Stimulated activated naive CD8-positive, alpha-beta T cell treated with anti-CD3 and anti-CD28 coated beads, Interleukin-15, Interleukin-2, amounts not matched to agents 100 ng/mL and 50 ng/mL, for 24 hours (primary cell): ENCODE measurements at regions not wholly inside any gene's neighbourhood (a gene's known extent, or its start where the extent isn't known, plus 50 kb on each side); places are given as distances from the start of the nearest gene placed in this dataset.
"Not testable (repeated sequence)": the region's sequence is repeated elsewhere in the genome, so short reads cannot be mapped to it uniquely, and the experiment has no call there.

Experiments
- H3K27ac Mint-ChIP-seq: one replicate; pipeline ENCODE4 v1.8.0; 2021; ENCODE audit warnings: mild to moderate bottlenecking, mixed read lengths
- H3K27me3 Mint-ChIP-seq: one replicate; pipeline ENCODE4 v1.8.0; 2021; ENCODE audit warnings: mixed read lengths
- H3K36me3 Mint-ChIP-seq: one replicate; pipeline ENCODE4 v1.8.0; 2021; ENCODE audit warnings: low read depth, mixed read lengths
- H3K4me1 Mint-ChIP-seq: one replicate; pipeline ENCODE4 v1.8.0; 2021; ENCODE audit warnings: low read depth, mixed read lengths
- H3K4me3 Mint-ChIP-seq: one replicate; pipeline ENCODE4 v1.8.0; 2021; ENCODE audit warnings: mild to moderate bottlenecking, mixed read lengths
- H3K9me3 Mint-ChIP-seq: one replicate; pipeline ENCODE4 v1.8.0; 2021; ENCODE audit warnings: mixed read lengths

GRCh38 chr1:195731385-195731784 is 876.9 kb downstream of the KCNT2 start:
- Mint-ChIP-seq H3K4me1 (no peaks in the 10 kb centered on the region), H3K27me3 (no peaks in the 10 kb centered on the region), H3K27ac (no peak overlapping the region), H3K9me3 (no peaks in the 10 kb centered on the region), H3K36me3 (no peaks in the 10 kb centered on the region), H3K4me3 (no peak overlapping the region)

GRCh38 chr1:195723796-195724194 is 884.4 kb downstream of the KCNT2 start:
- no peak overlapping the region for H3K27ac Mint-ChIP-seq
- H3K4me3 Mint-ChIP-seq: no peak overlapping the region
- H3K4me1 Mint-ChIP-seq: no peaks in the 10 kb centered on the region
- H3K9me3 Mint-ChIP-seq: no peaks in the 10 kb centered on the region
- no peaks in the 10 kb centered on the region for H3K27me3 Mint-ChIP-seq
- no peaks in the 10 kb centered on the region for H3K36me3 Mint-ChIP-seq

- H3K4me1 Mint-ChIP-seq, H3K4me3 Mint-ChIP-seq, H3K27me3 Mint-ChIP-seq, H3K27ac Mint-ChIP-seq, H3K36me3 Mint-ChIP-seq, H3K9me3 Mint-ChIP-seq: not testable (repeated sequence)
These were observed 885.1 kb downstream of the KCNT2 start for GRCh38 chr1:195722852-195723795.

GRCh38 chr1:195722146-195722545 is 886.1 kb downstream of the KCNT2 start:
- H3K9me3 Mint-ChIP-seq, H3K36me3 Mint-ChIP-seq, H3K4me3 Mint-ChIP-seq: not testable (repeated sequence)

GRCh38 chr1:195721210-195721971 is 886.8 kb downstream of the KCNT2 start:
- Mint-ChIP-seq H3K9me3 (no peaks in the 10 kb centered on the region), H3K4me3 (no peak overlapping the region), H3K27me3 (no peaks in the 10 kb centered on the region), H3K27ac (no peak overlapping the region), H3K36me3 (no peaks in the 10 kb centered on the region), H3K4me1 (no peaks in the 10 kb centered on the region)

More at GRCh38 chr1:195722146-195722545, 886.1 kb downstream of the KCNT2 start:
- H3K27ac Mint-ChIP-seq, H3K4me1 Mint-ChIP-seq, H3K27me3 Mint-ChIP-seq: not testable (repeated sequence)

- Mint-ChIP-seq H3K36me3 (no peaks in the 10 kb centered on the region), H3K27ac (no peak overlapping the region), H3K27me3 (no peaks in the 10 kb centered on the region), H3K4me3 (no peak overlapping the region), H3K4me1 (no peaks in the 10 kb centered on the region), H3K9me3 (no peaks in the 10 kb centered on the region)
These were observed 890.6 kb downstream of the KCNT2 start for GRCh38 chr1:195717651-195718050.

GRCh38 chr1:195715652-195716051 is 892.6 kb downstream of the KCNT2 start:
- Mint-ChIP-seq H3K36me3 (no peaks in the 10 kb centered on the region), H3K4me1 (no peaks in the 10 kb centered on the region), H3K4me3 (no peak overlapping the region), H3K9me3 (no peaks in the 10 kb centered on the region), H3K27me3 (no peaks in the 10 kb centered on the region), H3K27ac (no peak overlapping the region)

- Mint-ChIP-seq H3K36me3 (no peaks in the 10 kb centered on the region), H3K9me3 (no peaks in the 10 kb centered on the region), H3K27me3 (no peaks in the 10 kb centered on the region), H3K4me1 (no peaks in the 10 kb centered on the region), H3K4me3 (no peak overlapping the region), H3K27ac (no peak overlapping the region)
These were observed 894.0 kb downstream of the KCNT2 start for GRCh38 chr1:195714248-195714647.

- Mint-ChIP-seq H3K4me3 (no peak overlapping the region), H3K36me3 (no peaks in the 10 kb centered on the region), H3K4me1 (no peaks in the 10 kb centered on the region), H3K27ac (no peak overlapping the region), H3K9me3 (peaks cover 3% of the 10 kb centered on the region), H3K27me3 (no peaks in the 10 kb centered on the region)
These were observed 898.4 kb downstream of the KCNT2 start for GRCh38 chr1:195709821-195710220.

GRCh38 chr1:195704028-195704427 is 904.2 kb downstream of the KCNT2 start:
- H3K36me3 Mint-ChIP-seq: no peaks in the 10 kb centered on the region
- H3K27me3 Mint-ChIP-seq: no peaks in the 10 kb centered on the region
- no peak overlapping the region for H3K27ac Mint-ChIP-seq
- H3K4me3 Mint-ChIP-seq: no peak overlapping the region
- no peaks in the 10 kb centered on the region for H3K4me1 Mint-ChIP-seq
- peaks cover 3% of the 10 kb centered on the region for H3K9me3 Mint-ChIP-seq

GRCh38 chr1:195701149-195701548 is 907.1 kb downstream of the KCNT2 start:
- H3K36me3 Mint-ChIP-seq: no peaks in the 10 kb centered on the region
- no peak overlapping the region for H3K27ac Mint-ChIP-seq
- H3K4me1 Mint-ChIP-seq: no peaks in the 10 kb centered on the region
- H3K27me3 Mint-ChIP-seq: no peaks in the 10 kb centered on the region
- H3K4me3 Mint-ChIP-seq: no peak overlapping the region
- no peaks in the 10 kb centered on the region for H3K9me3 Mint-ChIP-seq

- H3K27ac Mint-ChIP-seq: no peak overlapping the region
- H3K27me3 Mint-ChIP-seq: no peaks in the 10 kb centered on the region
- H3K9me3 Mint-ChIP-seq: no peaks in the 10 kb centered on the region
- H3K4me3 Mint-ChIP-seq: no peak overlapping the region
- no peaks in the 10 kb centered on the region for H3K36me3 Mint-ChIP-seq
- no peaks in the 10 kb centered on the region for H3K4me1 Mint-ChIP-seq
These were observed 911.1 kb downstream of the KCNT2 start for GRCh38 chr1:195697130-195697529.

GRCh38 chr1:195686764-195687163 is 921.5 kb downstream of the KCNT2 start:
- no peaks in the 10 kb centered on the region for H3K36me3 Mint-ChIP-seq
- no peaks in the 10 kb centered on the region for H3K9me3 Mint-ChIP-seq
- no peaks in the 10 kb centered on the region for H3K4me1 Mint-ChIP-seq
- no peak overlapping the region for H3K27ac Mint-ChIP-seq
- H3K27me3 Mint-ChIP-seq: no peaks in the 10 kb centered on the region
- no peak overlapping the region for H3K4me3 Mint-ChIP-seq

GRCh38 chr1:195664628-195665027 is 943.6 kb downstream of the KCNT2 start:
- H3K4me3 Mint-ChIP-seq: no peak overlapping the region
- no peak overlapping the region for H3K27ac Mint-ChIP-seq
- H3K9me3 Mint-ChIP-seq: peaks cover 7% of the 10 kb centered on the region
- no peaks in the 10 kb centered on the region for H3K4me1 Mint-ChIP-seq
- H3K27me3 Mint-ChIP-seq: no peaks in the 10 kb centered on the region
- no peaks in the 10 kb centered on the region for H3K36me3 Mint-ChIP-seq

- H3K27me3 Mint-ChIP-seq: no peaks in the 10 kb centered on the region
- no peak overlapping the region for H3K4me3 Mint-ChIP-seq
- H3K36me3 Mint-ChIP-seq: no peaks in the 10 kb centered on the region
- no peak overlapping the region for H3K27ac Mint-ChIP-seq
- H3K9me3 Mint-ChIP-seq: peaks cover 7% of the 10 kb centered on the region
- no peaks in the 10 kb centered on the region for H3K4me1 Mint-ChIP-seq
These were observed 944.5 kb downstream of the KCNT2 start for GRCh38 chr1:195663549-195664280.
